ENCODE measurements at regions not wholly inside any gene's neighbourhood (a gene's known extent, or its start where the extent isn't known, plus 50 kb on each side); places are given as distances from the start of the nearest gene placed in this dataset.
A peak's percentile ranks its signal among the peaks of the same experiment; 100 is the strongest.

GRCh38 chr6:91480402-91480801 lies 893.5 kb upstream of the MAP3K7 start:
- H3K36me3 ChIP-seq (ENCODE audit: insufficient read depth, low read length, poor library complexity, severe bottlenecking) = no peaks in the 10 kb centered on the region
- no peak overlapping the region for H3K4me3 ChIP-seq (ENCODE audit: low read depth, low read length, poor library complexity, severe bottlenecking)
- ChIA-PET CTCF (no interaction called here), POLR2A (ENCODE audit: low non-redundant PET) (no interaction called here)
- no TSS peak for BruUV-seq (replicated peaks)
- H3K27ac ChIP-seq (ENCODE audit: low read depth, low read length, poor library complexity, severe bottlenecking) = no peak overlapping the region
- H3K27me3 ChIP-seq (replicated peaks; ENCODE audit: insufficient read depth, low read depth, low read length, poor library complexity) = no peaks in the 10 kb centered on the region
- intact Hi-C loops (cut with micrococcal nuclease; ENCODE audit: unreplicated experiment) = no loop called here
- TF ChIP-seq, protein P1, sequence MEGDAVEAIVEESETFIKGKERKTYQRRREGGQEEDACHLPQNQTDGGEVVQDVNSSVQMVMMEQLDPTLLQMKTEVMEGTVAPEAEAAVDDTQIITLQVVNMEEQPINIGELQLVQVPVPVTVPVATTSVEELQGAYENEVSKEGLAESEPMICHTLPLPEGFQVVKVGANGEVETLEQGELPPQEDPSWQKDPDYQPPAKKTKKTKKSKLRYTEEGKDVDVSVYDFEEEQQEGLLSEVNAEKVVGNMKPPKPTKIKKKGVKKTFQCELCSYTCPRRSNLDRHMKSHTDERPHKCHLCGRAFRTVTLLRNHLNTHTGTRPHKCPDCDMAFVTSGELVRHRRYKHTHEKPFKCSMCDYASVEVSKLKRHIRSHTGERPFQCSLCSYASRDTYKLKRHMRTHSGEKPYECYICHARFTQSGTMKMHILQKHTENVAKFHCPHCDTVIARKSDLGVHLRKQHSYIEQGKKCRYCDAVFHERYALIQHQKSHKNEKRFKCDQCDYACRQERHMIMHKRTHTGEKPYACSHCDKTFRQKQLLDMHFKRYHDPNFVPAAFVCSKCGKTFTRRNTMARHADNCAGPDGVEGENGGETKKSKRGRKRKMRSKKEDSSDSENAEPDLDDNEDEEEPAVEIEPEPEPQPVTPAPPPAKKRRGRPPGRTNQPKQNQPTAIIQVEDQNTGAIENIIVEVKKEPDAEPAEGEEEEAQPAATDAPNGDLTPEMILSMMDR (conservative IDR thresholded peaks at IDR 0.05; ENCODE audit: low read depth, low read length) = no peak
- H3K9me3 ChIP-seq (ENCODE audit: low read depth, low read length, poor library complexity, severe bottlenecking) = no peaks in the 10 kb centered on the region
- peaks cover 20% of the 10 kb centered on the region for H3K4me1 ChIP-seq (ENCODE audit: insufficient read depth, low read length, poor library complexity, severe bottlenecking)
- DNase-seq (ENCODE audit: low spot score) = no peak

DNA sequence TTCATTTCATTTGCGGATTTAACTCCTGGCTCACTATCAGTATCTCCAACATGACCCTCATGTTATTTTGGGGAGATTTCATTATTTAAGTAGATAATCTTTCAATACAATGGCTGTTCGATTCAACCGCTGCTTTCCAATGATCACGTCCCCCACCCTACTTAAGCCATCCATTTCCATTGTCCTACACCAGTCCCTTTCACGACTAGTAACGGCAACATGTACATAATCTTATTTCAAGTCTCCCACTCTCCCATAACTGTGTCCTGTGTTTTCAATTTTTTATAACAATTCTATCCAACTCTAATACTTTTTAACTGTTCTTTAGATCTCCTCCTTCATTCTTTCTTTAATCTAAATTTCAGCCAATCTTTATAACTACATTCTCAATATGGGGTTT lies 890.8 kb upstream of the MAP3K7 start:
- Histone ChIP-seq H3K4me3 (ENCODE audit: low read depth, low read length, poor library complexity, severe bottlenecking) (no peak overlapping the region), H3K27ac (ENCODE audit: low read depth, low read length, poor library complexity, severe bottlenecking) (no peak overlapping the region), H3K4me1 (ENCODE audit: insufficient read depth, low read length, poor library complexity, severe bottlenecking) (peaks cover 20% of the 10 kb centered on the region), H3K36me3 (ENCODE audit: insufficient read depth, low read length, poor library complexity, severe bottlenecking) (no peaks in the 10 kb centered on the region), H3K27me3 (replicated peaks; ENCODE audit: insufficient read depth, low read depth, low read length, poor library complexity) (no peaks in the 10 kb centered on the region), H3K9me3 (ENCODE audit: low read depth, low read length, poor library complexity, severe bottlenecking) (no peaks in the 10 kb centered on the region)
- no TSS peak for BruUV-seq (replicated peaks)
- no peak for DNase-seq (ENCODE audit: low spot score)
- intact Hi-C loops (cut with micrococcal nuclease; ENCODE audit: unreplicated experiment) = no loop called here
- ChIA-PET POLR2A (ENCODE audit: low non-redundant PET) (no interaction called here), CTCF (no interaction called here)
- TF ChIP-seq, protein P1 (conservative IDR thresholded peaks at IDR 0.05; ENCODE audit: low read depth, low read length) = no peak

DNA sequence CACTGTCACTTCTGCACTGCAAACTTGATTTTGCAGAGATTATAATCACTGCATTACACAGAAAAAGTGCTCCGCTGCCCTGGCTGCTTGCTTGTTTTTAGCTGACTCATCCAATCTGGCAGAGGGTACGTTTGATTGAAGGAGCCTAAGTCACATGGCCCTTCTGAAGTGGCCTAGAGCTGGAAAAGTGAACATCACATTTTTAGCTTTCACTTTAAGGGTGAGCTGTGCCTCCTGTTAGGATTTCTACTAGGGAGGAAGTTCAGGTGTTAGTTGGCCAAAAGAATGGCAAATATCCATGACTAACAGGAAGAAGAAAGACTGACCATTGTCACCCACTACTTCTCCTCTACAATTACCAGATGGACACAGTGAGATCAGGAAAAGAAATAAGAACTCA lies 889.1 kb upstream of the MAP3K7 start:
- Histone ChIP-seq H3K4me1 (ENCODE audit: insufficient read depth, low read length, poor library complexity, severe bottlenecking) (peaks cover 20% of the 10 kb centered on the region), H3K27ac (ENCODE audit: low read depth, low read length, poor library complexity, severe bottlenecking) (no peak overlapping the region), H3K36me3 (ENCODE audit: insufficient read depth, low read length, poor library complexity, severe bottlenecking) (no peaks in the 10 kb centered on the region), H3K4me3 (ENCODE audit: low read depth, low read length, poor library complexity, severe bottlenecking) (no peak overlapping the region), H3K27me3 (replicated peaks; ENCODE audit: insufficient read depth, low read depth, low read length, poor library complexity) (no peaks in the 10 kb centered on the region), H3K9me3 (ENCODE audit: low read depth, low read length, poor library complexity, severe bottlenecking) (no peaks in the 10 kb centered on the region)
- intact Hi-C loops (cut with micrococcal nuclease; ENCODE audit: unreplicated experiment) = no loop called here
- DNase-seq (ENCODE audit: low spot score) = peak; percentile 66
- ChIA-PET CTCF (no interaction called here), POLR2A (ENCODE audit: low non-redundant PET) (no interaction called here)
- BruUV-seq (replicated peaks) = no TSS peak
- no peak for TF ChIP-seq EZH2 (IDR thresholded peaks at IDR 0.05; ENCODE audit: borderline replicate concordance, low read depth, low read length, poor library complexity, severe bottlenecking)
- TF ChIP-seq, protein P1 (conservative IDR thresholded peaks at IDR 0.05; ENCODE audit: low read depth, low read length) = no peak

All from A673 (cell line).